H1 (cell line): ENCODE measurements at regions not wholly inside any gene's neighbourhood (a gene's known extent, or its start where the extent isn't known, plus 50 kb on each side); places are given as distances from the start of the nearest gene placed in this dataset.

Experiments
- CTCF ChIA-PET: fragments of 300-600 bp; sonication (Branson Sonifier 250); formaldehyde crosslinking; loops from one replicate; lab custom pipeline; 2021; ENCODE audit not compliant: partially characterized antibody; lab: Charles Lee
- POLR2A ChIA-PET: fragments of 300-600 bp; sonication (Branson Sonifier 250); formaldehyde crosslinking; loops from one replicate; lab custom pipeline; 2021; ENCODE audit warnings: inconsistent platforms; ENCODE audit not compliant: partially characterized antibody; lab: Charles Lee
- DNase-seq, 2 experiments: peaks; one replicate each; pipeline versions ENCODE4 v3.0.0 to v3.0.0-alpha.2; 2010 to 2022; ENCODE audit warnings: low spot score in 2 of 2, low read depth in 1 of 2, mixed read lengths in 1 of 2
- FAIRE-seq: peaks from 2 replicates; lab custom pipeline; 2011; peaks lifted over from hg19 to GRCh38; lab: Jason Lieb, UNC
- H2AFZ ChIP-seq: 2 replicates; pipeline ENCODE4 v1.8.1; 2012; ENCODE audit warnings: low read length, inconsistent platforms
- H2AK5ac ChIP-seq: 2 replicates; pipeline ENCODE4 v1.6.1; 2013; ENCODE audit warnings: low read depth, low read length
- H2BK120ac ChIP-seq: replicated peaks from 2 replicates; pipeline ENCODE3; 2013; ENCODE audit warnings: low read depth, low read length, inconsistent platforms
- H2BK12ac ChIP-seq: 2 replicates; pipeline ENCODE4 v1.6.1; 2013; ENCODE audit warnings: low read depth, low read length
- H2BK15ac ChIP-seq: 2 replicates; pipeline ENCODE4 v1.6.1; 2013; ENCODE audit warnings: low read length
- H2BK20ac ChIP-seq: 2 replicates; pipeline ENCODE4 v1.6.1; 2013; ENCODE audit warnings: low read length
- H2BK5ac ChIP-seq: 2 replicates; pipeline ENCODE4 v1.6.1; 2013; ENCODE audit warnings: low read depth, low read length
- H3K14ac ChIP-seq: 2 replicates; pipeline ENCODE4 v1.6.1; 2013; ENCODE audit warnings: inconsistent platforms; ENCODE audit not compliant: insufficient read length
- H3K18ac ChIP-seq: 2 replicates; pipeline ENCODE4 v1.6.1; 2013; ENCODE audit warnings: low read length; ENCODE audit errors: extremely low read depth
- H3K23ac ChIP-seq: 2 replicates; pipeline ENCODE4 v1.6.1; 2013; ENCODE audit warnings: inconsistent platforms; ENCODE audit not compliant: insufficient read length
- H3K23me2 ChIP-seq: 2 replicates; pipeline ENCODE4 v1.6.1; 2013; ENCODE audit warnings: low read depth, low read length
- H3K27ac ChIP-seq: 2 replicates; pipeline ENCODE4 v1.6.1; 2011; ENCODE audit warnings: low read depth, low read length, inconsistent platforms
- H3K27me3 ChIP-seq, 4 experiments: replicated peaks in 1 of 4; 1 replicate in 1 of 4; 2 replicates in 3 of 4; pipeline versions ENCODE4 v1.6.1 to v1.8.1; 2011 to 2013; ENCODE audit warnings: low read length in 3 of 4, mild to moderate bottlenecking in 3 of 4, inconsistent platforms in 2 of 4, mixed read lengths in 2 of 4, moderate library complexity in 1 of 4; ENCODE audit not compliant: control insufficient read depth in 3 of 4, insufficient read depth in 3 of 4; ENCODE audit errors: extremely low read depth in 1 of 4
- H3K36me3 ChIP-seq, 4 experiments: 2 replicates each; pipeline versions ENCODE4 v1.6.1 to v1.8.1; 2011 to 2013; ENCODE audit warnings: mild to moderate bottlenecking in 4 of 4, low read length in 3 of 4, moderate library complexity in 2 of 4, control low read depth in 1 of 4, inconsistent platforms in 1 of 4; ENCODE audit not compliant: insufficient read depth in 4 of 4, control insufficient read depth in 2 of 4
- H3K4ac ChIP-seq: replicated peaks from 2 replicates; pipeline ENCODE3; 2013; ENCODE audit warnings: low read length, low read depth, mixed read lengths, inconsistent platforms; ENCODE audit not compliant: insufficient read length
- H3K4me1 ChIP-seq, 4 experiments: replicated peaks in 1 of 4; 1 replicate in 1 of 4; 2 replicates in 3 of 4; pipeline versions ENCODE4 v1.6.1 to v1.8.1; 2011 to 2013; ENCODE audit warnings: low read length in 3 of 4, inconsistent platforms in 2 of 4, mixed read lengths in 1 of 4; ENCODE audit not compliant: insufficient read depth in 4 of 4, control insufficient read depth in 3 of 4
- H3K4me2 ChIP-seq, 2 experiments: 2 replicates each; pipeline versions ENCODE4 v1.6.1 to v1.8.1; 2011 to 2013; ENCODE audit warnings: low read depth in 2 of 2, low read length in 2 of 2, control low read depth in 1 of 2, inconsistent platforms in 1 of 2, mild to moderate bottlenecking in 1 of 2; ENCODE audit not compliant: insufficient read depth in 1 of 2
- H3K4me3 ChIP-seq, 4 experiments: fragments of 200-600, 300-600 bp in 1 of 4; sonication (generic), shearing (Covaris generic), sonication (Bioruptor Twin) in 1 of 4; 2 replicates each; pipeline versions ENCODE4 v1.5.1 to v1.8.1; 2011 to 2016; ENCODE audit warnings: low read length in 4 of 4, low read depth in 3 of 4, control low read depth in 2 of 4, inconsistent platforms in 2 of 4, mild to moderate bottlenecking in 2 of 4, mixed read lengths in 1 of 4, moderate library complexity in 1 of 4; ENCODE audit not compliant: insufficient read depth in 2 of 4; ENCODE audit errors: extremely low read depth in 1 of 4
- H3K56ac ChIP-seq: replicated peaks from 2 replicates; pipeline ENCODE3; 2013; ENCODE audit warnings: low read depth, mild to moderate bottlenecking, mixed read lengths, low read length, inconsistent platforms; ENCODE audit not compliant: insufficient read length
- H3K79me1 ChIP-seq: 2 replicates; pipeline ENCODE4 v1.6.1; 2013; ENCODE audit warnings: low read depth, low read length, control low read depth
- H3K79me2 ChIP-seq, 2 experiments: 2 replicates each; pipeline versions ENCODE4 v1.6.1 to v1.8.1; 2012 to 2013; ENCODE audit warnings: low read length in 2 of 2, mild to moderate bottlenecking in 2 of 2, inconsistent platforms in 1 of 2; ENCODE audit not compliant: insufficient read depth in 2 of 2, control insufficient read depth in 1 of 2
- H3K9ac ChIP-seq, 4 experiments: replicated peaks in 1 of 4; 1 replicate in 1 of 4; 2 replicates in 3 of 4; pipeline versions ENCODE4 v1.6.1 to v1.8.1; 2011 to 2013; ENCODE audit warnings: low read depth in 3 of 4, low read length in 3 of 4, control low read depth in 2 of 4, mild to moderate bottlenecking in 2 of 4, moderate library complexity in 2 of 4, inconsistent platforms in 1 of 4; ENCODE audit errors: extremely low read depth in 1 of 4
- H3K9me3 ChIP-seq, 2 experiments: 2 replicates each; pipeline versions ENCODE4 v1.6.1 to v1.8.1; 2012 to 2013; ENCODE audit warnings: mild to moderate bottlenecking in 2 of 2, moderate library complexity in 2 of 2, control low read depth in 1 of 2, inconsistent platforms in 1 of 2, low read depth in 1 of 2, low read length in 1 of 2, mixed read lengths in 1 of 2; ENCODE audit not compliant: insufficient read depth in 2 of 2
- H4K20me1 ChIP-seq, 2 experiments: replicated peaks in 1 of 2; 2 replicates each; pipeline versions ENCODE3 to v1.8.1; 2011 to 2013; ENCODE audit warnings: inconsistent platforms in 2 of 2, low read length in 2 of 2, mild to moderate bottlenecking in 1 of 2; ENCODE audit not compliant: insufficient read depth in 2 of 2, control insufficient read depth in 1 of 2
- H4K5ac ChIP-seq: 2 replicates; pipeline ENCODE4 v1.6.1; 2013; ENCODE audit warnings: low read length, low read depth, mixed read lengths, inconsistent platforms; ENCODE audit not compliant: insufficient read length
- H4K8ac ChIP-seq: 2 replicates; pipeline ENCODE4 v1.8.0; 2013; ENCODE audit warnings: mild to moderate bottlenecking, moderate library complexity, low read length, inconsistent platforms; ENCODE audit not compliant: insufficient read depth; ENCODE audit errors: extremely low read depth
- H4K91ac ChIP-seq: replicated peaks from 2 replicates; pipeline ENCODE3; 2013; ENCODE audit warnings: low read length, mixed read lengths, inconsistent platforms; ENCODE audit not compliant: insufficient read length
- JUN ChIP-seq: IDR thresholded peaks from 2 replicates; pipeline ENCODE4 v1.6.1; 2011; ENCODE audit warnings: low read depth, mild to moderate bottlenecking, improper control_type of control experiment, low read length
- KDM4A ChIP-seq: IDR thresholded peaks from one replicate; pipeline ENCODE4 v1.7.1; 2012; ENCODE audit warnings: low read depth, mild to moderate bottlenecking, moderate library complexity, low read length, inconsistent platforms; ENCODE audit not compliant: severe bottlenecking
- PHF8 ChIP-seq: fragments of 200-600 bp; sonication (generic); conservative IDR thresholded peaks from 2 replicates; pipeline ENCODE4 v1.7.1; 2012; ENCODE audit warnings: low read depth, mild to moderate bottlenecking, inconsistent platforms, low read length, moderate library complexity
- POLR2AphosphoS5 ChIP-seq: IDR thresholded peaks from 2 replicates; pipeline ENCODE4 v1.6.1; 2011; ENCODE audit warnings: low read depth, low read length
- WGBS, 2 experiments: shearing (Covaris generic) in 1 of 2; methylation state at CpG; one replicate each; pipeline versions ENCODE4 v1.1.6 to v1.1.7; 2013 to 2015; ENCODE audit warnings: low lambda C conversion rate in 2 of 2, mixed read lengths in 2 of 2, inconsistent platforms in 1 of 2, low coverage in 1 of 2, missing lambda C conversion rate in 1 of 2; ENCODE audit not compliant: insufficient replicate concordance in 2 of 2, insufficient coverage in 1 of 2, insufficient read length in 1 of 2; ENCODE audit errors: extremely low coverage in 1 of 2, missing lambda C conversion rate in 1 of 2; 5-methylcytosine and 5-hydroxymethylcytosine counted together

GRCh38 chr12:63397807-63398206 is 246.8 kb upstream of the AVPR1A start:
- H2BK5ac ChIP-seq, result no peak overlapping the region
- no peak overlapping the region for H3K27ac ChIP-seq
- H3K18ac ChIP-seq, result no peak overlapping the region
- H3K23ac ChIP-seq, result no peak overlapping the region
- H3K4me3 ChIP-seq, result no peak overlapping the region
- ChIA-PET POLR2A (no interaction called here), CTCF (no interaction called here)
- H3K4me1 ChIP-seq, result no peaks in the 10 kb centered on the region
- no peak overlapping the region for H3K4me2 ChIP-seq
- peaks cover 0 to 8% of the 10 kb centered on the region in 2 experiments; a peak in 1 of 4 replicates for H3K9me3 ChIP-seq
- no peak overlapping the region for H2BK120ac ChIP-seq
- no peak overlapping the region for H4K91ac ChIP-seq
- no peak overlapping the region for H2BK20ac ChIP-seq
- no peak overlapping the region for H3K56ac ChIP-seq
- H4K8ac ChIP-seq, result no peak overlapping the region
- TF ChIP-seq PHF8 (no peak), KDM4A (no peak), JUN (no peak), POLR2AphosphoS5 (no peak)
- H3K79me1 ChIP-seq, result no peaks in the 10 kb centered on the region
- H3K79me2 ChIP-seq, result no peaks in the 10 kb centered on the region
- no peak overlapping the region for H2BK12ac ChIP-seq
- no peak overlapping the region for H2AFZ ChIP-seq
- 91% methylated on average over 4 of the region's 4 CpGs; no CpG with 5 or more reads in 1 of the 2 experiments for WGBS, 2 experiments
- no peaks in the 10 kb centered on the region for H3K23me2 ChIP-seq
- H4K5ac ChIP-seq, result no peak overlapping the region
- H2AK5ac ChIP-seq, result no peak overlapping the region
- H4K20me1 ChIP-seq, result no peaks in the 10 kb centered on the region
- no peaks in the 10 kb centered on the region for H3K36me3 ChIP-seq
- DNase-seq (no peak), FAIRE-seq (no peak)
- H3K27me3 ChIP-seq, result no peaks in the 10 kb centered on the region
- H3K14ac ChIP-seq, result no peak overlapping the region
- no peak overlapping the region for H3K4ac ChIP-seq
- H2BK15ac ChIP-seq, result no peak overlapping the region
- no peak overlapping the region for H3K9ac ChIP-seq
